GM12878 (cell line): ENCODE measurements at regions not wholly inside any gene's neighbourhood (a gene's known extent, or its start where the extent isn't known, plus 50 kb on each side); places are given as distances from the start of the nearest gene placed in this dataset.

Experiments
- ATAC-seq: fragments of 200-7000 bp; cut with Tn5 transposase; 3 replicates; pipeline ENCODE4 v1.9.1; 2020; ENCODE audit warnings: mild to moderate bottlenecking, moderate library complexity
- BruUV-seq: library from RNA; stranded (reverse); fragments of 400-500 nt; replicated peaks from 2 replicates; lab custom pipeline; 2021; lab: Mats Ljungman, UMichigan
- CTCF ChIA-PET: fragments of 300-600 bp; sonication (Branson Sonifier 250); formaldehyde crosslinking; extraction: SDS; loops from one replicate; lab custom pipeline; 2021; ENCODE audit warnings: inconsistent platforms; lab: Yijun Ruan, JAX
- POLR2A ChIA-PET: fragments of 350-600 bp; formaldehyde crosslinking; extraction: SDS; loops from one replicate; lab custom pipeline; 2021; ENCODE audit warnings: inconsistent platforms; lab: Charles Lee
- RAD21 ChIA-PET: fragments of 300-600 bp; sonication (Branson Sonifier 250); formaldehyde crosslinking; loops from one replicate; lab custom pipeline; 2023; ENCODE audit warnings: antibody characterized with exemption; ENCODE audit not compliant: unreplicated experiment; lab: Charles Lee
- SMC1A ChIA-PET: fragments of 300-600 bp; sonication (Branson Sonifier 250); formaldehyde crosslinking; loops from one replicate; lab custom pipeline; 2023; ENCODE audit not compliant: unreplicated experiment, uncharacterized antibody; lab: Charles Lee
- DNase-seq: peaks from one replicate; pipeline ENCODE4 v3.0.0-alpha.2; 2011; ENCODE audit warnings: low read depth, low spot score
- FAIRE-seq: peaks from 3 replicates; lab custom pipeline; 2011; peaks lifted over from hg19 to GRCh38; lab: Jason Lieb, UNC
- H2AFZ ChIP-seq: 2 replicates; pipeline ENCODE4 v1.6.0; 2011; ENCODE audit warnings: low read depth, low read length, control low read depth; ENCODE audit not compliant: control insufficient read depth
- H3K27ac ChIP-seq: 2 replicates; pipeline ENCODE4 v1.5.1; 2011; ENCODE audit warnings: control low read depth; ENCODE audit not compliant: control insufficient read depth, insufficient read depth
- H3K27me3 ChIP-seq, 2 experiments: replicated peaks in 1 of 2; 2 replicates each; pipeline versions ENCODE4 v1.6.0 to v1.6.1; 2011; ENCODE audit warnings: low read length in 1 of 2; ENCODE audit not compliant: control insufficient read depth in 2 of 2, insufficient read depth in 2 of 2
- H3K36me3 ChIP-seq, 2 experiments: 2 replicates each; pipeline ENCODE4 v1.5.1; 2011; ENCODE audit warnings: low read length in 1 of 2; ENCODE audit not compliant: control insufficient read depth in 2 of 2, insufficient read depth in 2 of 2
- H3K4me1 ChIP-seq: 2 replicates; pipeline ENCODE4 v1.6.1; 2011; ENCODE audit warnings: mild to moderate bottlenecking, low read length, moderate library complexity, mixed read lengths; ENCODE audit not compliant: control insufficient read depth, insufficient read depth
- H3K4me2 ChIP-seq: 2 replicates; pipeline ENCODE4 v1.6.0; 2011; ENCODE audit warnings: control low read depth; ENCODE audit not compliant: control insufficient read depth, insufficient read depth
- H3K4me3 ChIP-seq: fragments of 200-600 bp; sonication (generic); 2 replicates; pipeline ENCODE4 v1.5.1; 2016
- H3K79me2 ChIP-seq: 2 replicates; pipeline ENCODE4 v1.6.0; 2011; ENCODE audit warnings: low read length; ENCODE audit not compliant: control insufficient read depth, insufficient read depth
- H3K9ac ChIP-seq: 2 replicates; pipeline ENCODE4 v1.8.0; 2011; ENCODE audit warnings: low read length, control low read depth, mixed read lengths; ENCODE audit not compliant: control insufficient read depth, insufficient read depth
- H3K9me3 ChIP-seq: replicated peaks from 3 replicates; pipeline ENCODE4 v1.5.1; 2011; ENCODE audit warnings: mild to moderate bottlenecking, low read length; ENCODE audit not compliant: control insufficient read depth, insufficient read depth
- H4K20me1 ChIP-seq: 2 replicates; pipeline ENCODE4 v1.6.0; 2011; ENCODE audit not compliant: control insufficient read depth, insufficient read depth
- CHD4 ChIP-seq: fragments of 200-600 bp; sonication (generic); IDR thresholded peaks from 2 replicates; pipeline ENCODE4 v1.6.1; 2016; ENCODE audit warnings: mild to moderate bottlenecking
- CUX1 ChIP-seq: IDR thresholded peaks from 2 replicates; pipeline ENCODE4 v1.6.1; 2012; ENCODE audit warnings: improper control_type of control experiment, low read depth, low read length; ENCODE audit not compliant: insufficient replicate concordance
- SMARCA5 ChIP-seq: fragments of 450-650 bp; IDR thresholded peaks from 2 replicates; pipeline ENCODE4 v1.6.1; 2017; ENCODE audit warnings: mild to moderate bottlenecking
- TAF1 ChIP-seq: IDR thresholded peaks from 2 replicates; pipeline ENCODE4 v1.6.1; 2011; ENCODE audit warnings: mild to moderate bottlenecking, low read depth, low read length, borderline replicate concordance
- USF1 ChIP-seq: IDR thresholded peaks from 2 replicates; pipeline ENCODE4 v1.6.1; 2011; ENCODE audit warnings: borderline replicate concordance, low read depth, mild to moderate bottlenecking, moderate library complexity, mixed read lengths, low read length; ENCODE audit not compliant: insufficient read depth; ENCODE audit errors: extremely low read length
- WGBS: methylation state at CpG from one replicate; pipeline ENCODE4 v1.1.6; 2016; ENCODE audit warnings: low lambda C conversion rate; ENCODE audit not compliant: insufficient replicate concordance, insufficient coverage; ENCODE audit errors: missing lambda C conversion rate; 5-methylcytosine and 5-hydroxymethylcytosine counted together
- in situ Hi-C: fragments of 300-500 bp; cut with MboI; formaldehyde crosslinking; loops from 9 replicates; pipeline ENCODE4 v1.14.3; 2018; ENCODE audit warnings: mixed read lengths
- intact Hi-C: fragments of 100-400 bp; cut with micrococcal nuclease; formaldehyde crosslinking; loops from one replicate; pipeline ENCODE4 v1.14.2; 2022; ENCODE audit not compliant: unreplicated experiment

GRCh38 chr18:22300665-22301636, 116.8 kb downstream of the CTAGE1 start:
- intact Hi-C loops: no loop called here
- RAD21 ChIA-PET: no interaction called here
- WGBS: 36% methylated on average over 9 of the region's 10 CpGs
- CTCF ChIA-PET: interaction anchor here (0.7 to 1.2 kb wide), 2 partner anchors 18 to 87 kb away, joined by 3 read pairs; no protein-coding TSS in a partner anchor
- SMC1A ChIA-PET: interaction anchor here (1.6 kb wide), 1 partner anchor 10 kb away, joined by 3 read pairs; no protein-coding TSS in a partner anchor
- no peak overlapping the region for H2AFZ ChIP-seq
- in situ Hi-C loops: no loop called here
- no peaks in the 10 kb centered on the region for H3K79me2 ChIP-seq
- no peak overlapping the region for H3K4me3 ChIP-seq
- FAIRE-seq (no peak), ATAC-seq (no peak), DNase-seq (no peak)
- H3K27me3 ChIP-seq: no peaks in the 10 kb centered on the region
- H3K4me1 ChIP-seq: no peaks in the 10 kb centered on the region
- no peak overlapping the region for H3K4me2 ChIP-seq
- BruUV-seq: no TSS peak
- H4K20me1 ChIP-seq: no peaks in the 10 kb centered on the region
- no peaks in the 10 kb centered on the region for H3K36me3 ChIP-seq
- H3K9me3 ChIP-seq: no peaks in the 10 kb centered on the region
- POLR2A ChIA-PET: interaction anchor here (0.7 kb wide), 1 partner anchor 539 kb away, joined by 5 read pairs; no protein-coding TSS in a partner anchor
- TF ChIP-seq SMARCA5 (no peak), TAF1 (no peak), CUX1 (no peak), CHD4 (no peak), USF1 (no peak)
- H3K27ac ChIP-seq: no peak overlapping the region
- no peak overlapping the region for H3K9ac ChIP-seq
